ENCODE measurements at regions not wholly inside any gene's neighbourhood (a gene's known extent, or its start where the extent isn't known, plus 50 kb on each side); places are given as distances from the start of the nearest gene placed in this dataset.

DNA sequence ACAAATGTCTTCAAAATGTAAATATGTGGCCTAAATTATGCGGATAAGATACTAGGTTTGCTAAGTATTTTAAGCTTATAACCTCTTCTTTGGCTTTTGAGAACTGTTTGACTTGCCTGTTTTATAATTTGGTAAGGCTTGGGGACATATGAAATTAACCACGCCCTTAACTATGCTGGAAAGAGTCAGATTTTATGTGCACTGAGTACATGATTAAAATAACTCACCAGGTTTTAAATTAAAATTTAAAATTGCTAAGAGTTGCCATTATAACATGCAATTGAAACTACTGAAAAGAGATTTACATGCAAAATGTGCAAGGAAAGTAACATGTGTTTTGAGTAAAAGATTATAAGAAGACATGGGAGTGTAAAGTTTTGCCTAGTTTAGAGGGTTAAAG, 141.9 kb downstream of the WDR11 start:
- no peak for TF ChIP-seq CTCF (IDR thresholded peaks at IDR 0.05)
- Mint-ChIP-seq H3K27ac (no peak overlapping the region), H3K27me3 (peaks cover 2% of the 10 kb centered on the region), H3K9me3 (peaks cover 16% of the 10 kb centered on the region), H3K4me3 (no peak overlapping the region), H3K4me1 (no peaks in the 10 kb centered on the region), H3K36me3 (ENCODE audit: low read depth) (no peaks in the 10 kb centered on the region)
- CTCF ChIA-PET: no interaction called here
- POLR2A ChIA-PET: no interaction called here
- DNase-seq: no peak
- intact Hi-C loops (cut with micrococcal nuclease): no loop called here
- ATAC-seq (ENCODE audit: low read depth): no peak

GRCh38 chr10:120995768-120996167, 144.6 kb downstream of the WDR11 start:
- intact Hi-C loops (cut with micrococcal nuclease): no loop called here
- Mint-ChIP-seq H3K9me3 (peaks cover 3% of the 10 kb centered on the region), H3K4me3 (no peak overlapping the region), H3K36me3 (ENCODE audit: low read depth) (no peaks in the 10 kb centered on the region), H3K27ac (no peak overlapping the region), H3K4me1 (no peaks in the 10 kb centered on the region), H3K27me3 (peaks cover 5% of the 10 kb centered on the region)
- CTCF ChIA-PET: no interaction called here
- DNase-seq (no peak), ATAC-seq (ENCODE audit: low read depth) (no peak)
- POLR2A ChIA-PET: interaction anchor here (0.6 kb wide), 1 partner anchor 152 kb away, joined by 4 read pairs; no protein-coding TSS in a partner anchor
- TF ChIP-seq CTCF (IDR thresholded peaks at IDR 0.05): no peak

DNA sequence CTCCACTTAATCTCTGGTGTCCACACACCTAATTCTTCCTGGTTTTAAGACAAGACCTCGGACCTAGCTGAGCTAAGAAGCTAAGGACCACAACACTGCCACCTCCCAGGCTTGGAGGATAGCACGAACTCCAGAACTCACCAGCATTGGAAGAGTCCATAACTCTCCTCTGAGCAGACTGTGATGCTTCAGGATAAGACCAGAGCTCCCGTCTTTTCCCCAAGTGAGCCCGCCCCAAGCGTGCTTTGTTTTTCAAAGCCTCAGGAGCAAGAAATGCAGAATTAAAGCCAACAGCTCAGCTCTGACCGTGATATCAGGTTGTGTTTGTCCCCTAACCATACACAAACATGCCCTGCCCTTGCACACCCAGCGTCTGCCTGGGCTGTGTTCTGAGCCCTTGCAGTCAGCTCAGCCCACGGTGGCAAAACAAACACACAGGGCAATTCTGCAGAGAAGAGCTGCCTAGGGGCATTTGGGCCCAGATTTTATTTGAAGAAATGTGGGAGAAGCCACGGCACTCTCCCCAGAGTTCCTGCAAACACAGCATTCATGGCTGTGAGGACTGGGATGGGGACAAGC, 145.4 kb downstream of the WDR11 start:
- intact Hi-C loops (cut with micrococcal nuclease): no loop called here
- peaks cover 3% of the 10 kb centered on the region for H3K9me3 Mint-ChIP-seq
- ATAC-seq (ENCODE audit: low read depth): no peak
- H3K27me3 Mint-ChIP-seq: peaks cover 5% of the 10 kb centered on the region
- no peaks in the 10 kb centered on the region for H3K36me3 Mint-ChIP-seq (ENCODE audit: low read depth)
- POLR2A ChIA-PET: no interaction called here
- no peak for DNase-seq
- no peak for TF ChIP-seq CTCF (IDR thresholded peaks at IDR 0.05)
- CTCF ChIA-PET: no interaction called here
- no peak overlapping the region for H3K27ac Mint-ChIP-seq
- H3K4me1 Mint-ChIP-seq: no peaks in the 10 kb centered on the region
- H3K4me3 Mint-ChIP-seq: no peak overlapping the region

GRCh38 chr10:120997313-120997712, 146.2 kb downstream of the WDR11 start:
- peaks cover 5% of the 10 kb centered on the region for H3K27me3 Mint-ChIP-seq
- H3K27ac Mint-ChIP-seq: no peak overlapping the region
- TF ChIP-seq CTCF (IDR thresholded peaks at IDR 0.05): no peak
- H3K4me1 Mint-ChIP-seq: no peaks in the 10 kb centered on the region
- CTCF ChIA-PET: no interaction called here
- intact Hi-C loops (cut with micrococcal nuclease): no loop called here
- no peaks in the 10 kb centered on the region for H3K36me3 Mint-ChIP-seq (ENCODE audit: low read depth)
- POLR2A ChIA-PET: no interaction called here
- DNase-seq (no peak), ATAC-seq (ENCODE audit: low read depth) (no peak)
- peaks cover 3% of the 10 kb centered on the region for H3K9me3 Mint-ChIP-seq
- H3K4me3 Mint-ChIP-seq: no peak overlapping the region

GRCh38 chr10:120997756-120998155, 146.6 kb downstream of the WDR11 start:
- Mint-ChIP-seq H3K9me3 (peaks cover 3% of the 10 kb centered on the region), H3K36me3 (ENCODE audit: low read depth) (no peaks in the 10 kb centered on the region), H3K4me3 (no peak overlapping the region), H3K27me3 (peaks cover 5% of the 10 kb centered on the region), H3K27ac (no peak overlapping the region), H3K4me1 (no peaks in the 10 kb centered on the region)
- intact Hi-C loops (cut with micrococcal nuclease): no loop called here
- CTCF ChIA-PET: no interaction called here
- TF ChIP-seq CTCF (IDR thresholded peaks at IDR 0.05): no peak
- ATAC-seq (ENCODE audit: low read depth): no peak
- POLR2A ChIA-PET: no interaction called here
- DNase-seq: no peak
